OCI-LY3 (cell line): ENCODE measurements at regions not wholly inside any gene's neighbourhood (a gene's known extent, or its start where the extent isn't known, plus 50 kb on each side); places are given as distances from the start of the nearest gene placed in this dataset.

Experiments used
- EZH2phosphoT487 ChIP-seq: fragments of 200-600 bp; shearing (Covaris generic); IDR thresholded peaks from 2 replicates; pipeline ENCODE4 v1.6.1; 2018; ENCODE audit warnings: antibody characterized with exemption, mixed run types, low read depth
- TF ChIP-seq, protein P1 (sequence below): fragments of 200-600, 300-600 bp; sonication (generic); IDR thresholded peaks from 2 replicates; pipeline ENCODE4 v1.5.1; 2014; ENCODE audit warnings: antibody characterized with exemption, low read length, low read depth

DNA sequence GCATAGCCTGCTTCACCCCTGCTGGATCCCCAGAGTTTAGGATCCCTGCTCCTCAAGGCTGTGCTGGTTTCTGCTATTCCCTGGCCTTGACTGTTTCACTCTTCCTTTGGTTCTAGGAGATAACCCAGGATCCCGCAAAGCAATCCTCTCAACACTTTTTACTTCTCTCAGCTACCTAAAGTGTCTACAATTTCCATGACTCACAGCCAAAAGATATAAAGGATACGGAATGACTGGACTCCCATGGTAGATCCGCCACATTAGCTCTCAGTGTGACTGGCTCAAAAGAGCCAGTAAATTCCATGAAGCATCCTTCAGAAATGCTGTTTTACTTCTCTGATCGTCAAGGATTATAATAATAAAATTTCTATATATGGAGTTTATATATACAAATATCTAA lies 66.3 kb upstream of the TMEM164 start:
- TF ChIP-seq, protein P1, sequence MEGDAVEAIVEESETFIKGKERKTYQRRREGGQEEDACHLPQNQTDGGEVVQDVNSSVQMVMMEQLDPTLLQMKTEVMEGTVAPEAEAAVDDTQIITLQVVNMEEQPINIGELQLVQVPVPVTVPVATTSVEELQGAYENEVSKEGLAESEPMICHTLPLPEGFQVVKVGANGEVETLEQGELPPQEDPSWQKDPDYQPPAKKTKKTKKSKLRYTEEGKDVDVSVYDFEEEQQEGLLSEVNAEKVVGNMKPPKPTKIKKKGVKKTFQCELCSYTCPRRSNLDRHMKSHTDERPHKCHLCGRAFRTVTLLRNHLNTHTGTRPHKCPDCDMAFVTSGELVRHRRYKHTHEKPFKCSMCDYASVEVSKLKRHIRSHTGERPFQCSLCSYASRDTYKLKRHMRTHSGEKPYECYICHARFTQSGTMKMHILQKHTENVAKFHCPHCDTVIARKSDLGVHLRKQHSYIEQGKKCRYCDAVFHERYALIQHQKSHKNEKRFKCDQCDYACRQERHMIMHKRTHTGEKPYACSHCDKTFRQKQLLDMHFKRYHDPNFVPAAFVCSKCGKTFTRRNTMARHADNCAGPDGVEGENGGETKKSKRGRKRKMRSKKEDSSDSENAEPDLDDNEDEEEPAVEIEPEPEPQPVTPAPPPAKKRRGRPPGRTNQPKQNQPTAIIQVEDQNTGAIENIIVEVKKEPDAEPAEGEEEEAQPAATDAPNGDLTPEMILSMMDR, result no peak
- no peak for TF ChIP-seq EZH2phosphoT487
